Astrocyte of the cerebellum (primary cell): ENCODE measurements at regions not wholly inside any gene's neighbourhood (a gene's known extent, or its start where the extent isn't known, plus 50 kb on each side); places are given as distances from the start of the nearest gene placed in this dataset.
"Not testable (repeated sequence)": the region's sequence is repeated elsewhere in the genome, so short reads cannot be mapped to it uniquely, and the experiment has no call there.

Experiments
- DNase-seq: peaks from one replicate; pipeline ENCODE4 v3.0.0-alpha.2; 2011; ENCODE audit warnings: low read depth
- H3K4me3 ChIP-seq: 2 replicates; pipeline ENCODE4 v1.5.1; 2011; ENCODE audit warnings: mild to moderate bottlenecking, low read depth, low read length, moderate library complexity
- in situ Hi-C: cut with HindIII; loops from 2 replicates; pipeline ENCODE4 v1.10.0; 2017; ENCODE audit warnings: low sequenced_read_pairs
- TF ChIP-seq, protein P1 (sequence below): IDR thresholded peaks from 2 replicates; pipeline ENCODE4 v1.5.1; 2012; ENCODE audit warnings: low read length, low read depth, moderate library complexity, mild to moderate bottlenecking; ENCODE audit errors: missing control alignments

DNA sequence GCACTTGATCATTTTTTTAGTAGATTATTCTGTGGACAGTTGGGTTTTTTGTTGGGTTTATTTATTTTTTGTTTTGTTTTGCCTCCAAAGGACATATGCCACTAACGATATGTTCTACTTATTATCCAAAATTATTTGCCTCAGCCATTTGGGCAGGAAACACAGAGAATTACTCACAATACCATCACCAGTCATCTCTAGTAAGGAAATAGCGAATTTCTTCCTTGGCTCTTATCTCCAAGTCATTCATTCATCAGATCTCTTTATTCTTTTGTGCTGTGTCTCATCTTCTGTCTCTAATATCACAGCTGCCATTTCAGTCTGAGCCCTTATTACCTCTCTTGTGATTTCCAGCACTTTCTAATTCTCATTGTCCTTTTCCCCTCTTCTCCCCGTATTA is 130.4 kb upstream of the SMLR1 start:
- DNase-seq, result no peak
- TF ChIP-seq, protein P1, sequence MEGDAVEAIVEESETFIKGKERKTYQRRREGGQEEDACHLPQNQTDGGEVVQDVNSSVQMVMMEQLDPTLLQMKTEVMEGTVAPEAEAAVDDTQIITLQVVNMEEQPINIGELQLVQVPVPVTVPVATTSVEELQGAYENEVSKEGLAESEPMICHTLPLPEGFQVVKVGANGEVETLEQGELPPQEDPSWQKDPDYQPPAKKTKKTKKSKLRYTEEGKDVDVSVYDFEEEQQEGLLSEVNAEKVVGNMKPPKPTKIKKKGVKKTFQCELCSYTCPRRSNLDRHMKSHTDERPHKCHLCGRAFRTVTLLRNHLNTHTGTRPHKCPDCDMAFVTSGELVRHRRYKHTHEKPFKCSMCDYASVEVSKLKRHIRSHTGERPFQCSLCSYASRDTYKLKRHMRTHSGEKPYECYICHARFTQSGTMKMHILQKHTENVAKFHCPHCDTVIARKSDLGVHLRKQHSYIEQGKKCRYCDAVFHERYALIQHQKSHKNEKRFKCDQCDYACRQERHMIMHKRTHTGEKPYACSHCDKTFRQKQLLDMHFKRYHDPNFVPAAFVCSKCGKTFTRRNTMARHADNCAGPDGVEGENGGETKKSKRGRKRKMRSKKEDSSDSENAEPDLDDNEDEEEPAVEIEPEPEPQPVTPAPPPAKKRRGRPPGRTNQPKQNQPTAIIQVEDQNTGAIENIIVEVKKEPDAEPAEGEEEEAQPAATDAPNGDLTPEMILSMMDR, result no peak
- in situ Hi-C loops, result no loop called here
- no peak overlapping the region for H3K4me3 ChIP-seq

DNA sequence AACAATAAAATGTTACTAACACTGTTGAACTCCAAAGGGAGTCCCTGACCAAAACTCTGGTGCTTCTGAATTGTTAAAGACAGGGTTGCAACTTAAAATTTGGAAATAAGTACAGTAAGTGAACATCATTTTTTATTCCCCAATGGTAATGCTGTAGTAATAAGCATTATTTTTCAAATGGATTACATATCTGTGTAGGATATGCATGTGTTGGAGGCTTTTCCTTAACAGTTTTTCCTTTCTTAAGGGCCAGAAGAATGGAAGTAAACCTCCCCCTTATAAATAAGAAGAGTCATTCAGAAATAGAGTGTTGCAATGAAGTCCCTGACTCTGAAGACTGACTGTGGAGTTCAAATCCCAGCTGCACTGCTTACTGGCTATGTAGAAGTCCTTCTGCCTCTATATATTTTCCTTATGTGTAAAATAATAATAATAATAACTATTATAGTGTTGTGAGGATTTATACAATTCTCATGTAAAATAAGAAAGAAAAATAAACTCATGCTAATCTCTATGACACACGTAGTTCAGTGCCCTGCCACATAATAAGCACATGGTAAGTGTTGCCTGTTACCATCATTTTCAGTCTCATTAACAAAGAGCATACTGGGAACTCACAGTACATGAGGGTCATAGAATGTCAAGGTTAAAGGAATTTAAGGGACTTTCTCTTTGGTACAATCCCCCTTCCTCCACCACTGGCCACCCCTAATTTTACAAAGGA is 129.8 kb upstream of the SMLR1 start:
- H3K4me3 ChIP-seq, result no peak overlapping the region
- DNase-seq, result no peak
- in situ Hi-C loops, result no loop called here
- TF ChIP-seq, protein P1, result no peak

DNA sequence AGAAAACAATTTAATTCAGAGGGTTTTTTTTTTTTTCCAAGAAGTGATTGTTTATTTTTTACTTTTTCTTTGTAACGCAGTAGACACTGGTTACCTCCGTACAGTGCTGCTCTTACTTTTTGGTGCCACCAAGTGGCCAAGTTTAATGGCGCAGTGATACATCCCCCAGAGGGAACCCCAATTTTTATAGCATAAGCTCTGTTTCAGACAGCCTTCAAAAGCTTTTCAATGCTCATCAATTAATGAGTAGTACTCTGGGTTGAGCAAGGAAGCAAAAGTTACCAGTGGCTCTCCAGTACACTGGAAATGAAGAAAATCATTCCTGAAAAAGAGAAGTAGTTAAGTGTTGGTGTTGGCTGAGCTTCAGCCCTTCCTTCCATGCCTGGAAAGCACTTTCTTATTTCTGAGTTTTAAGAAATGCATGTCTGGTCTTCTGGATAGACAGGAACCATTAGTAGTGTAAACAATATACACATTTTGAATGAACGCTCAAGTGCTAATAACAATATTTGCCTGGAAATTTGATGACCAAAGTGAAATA is 129.1 kb upstream of the SMLR1 start:
- in situ Hi-C loops, result no loop called here
- DNase-seq, result peak; percentile 45
- TF ChIP-seq, protein P1, result peak; percentile 88
- no peak overlapping the region for H3K4me3 ChIP-seq

DNA sequence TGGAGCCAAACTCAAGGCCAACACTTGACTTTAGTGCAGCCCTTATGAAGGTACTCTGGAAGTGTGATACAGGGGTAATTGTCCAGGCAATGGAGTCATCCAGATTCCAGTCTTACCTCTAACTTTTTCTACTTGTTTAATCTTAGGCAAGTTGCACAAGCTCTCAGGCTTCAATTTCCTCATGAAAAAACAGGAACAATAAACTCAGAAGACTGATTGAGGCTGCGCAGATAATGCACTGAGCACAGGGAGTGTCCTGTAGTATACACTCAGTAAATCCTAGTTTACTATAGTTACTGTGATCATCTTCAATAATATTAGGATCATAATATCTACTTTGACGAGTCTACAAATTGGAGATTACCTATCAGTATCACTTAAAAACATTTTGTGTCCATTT is 127.5 kb upstream of the SMLR1 start:
- in situ Hi-C loops, result loop anchor here (5.0 kb wide), 1 partner anchor 58 kb away; no protein-coding TSS in a partner anchor
- no peak for DNase-seq
- TF ChIP-seq, protein P1, result no peak
- H3K4me3 ChIP-seq, result no peak overlapping the region

DNA sequence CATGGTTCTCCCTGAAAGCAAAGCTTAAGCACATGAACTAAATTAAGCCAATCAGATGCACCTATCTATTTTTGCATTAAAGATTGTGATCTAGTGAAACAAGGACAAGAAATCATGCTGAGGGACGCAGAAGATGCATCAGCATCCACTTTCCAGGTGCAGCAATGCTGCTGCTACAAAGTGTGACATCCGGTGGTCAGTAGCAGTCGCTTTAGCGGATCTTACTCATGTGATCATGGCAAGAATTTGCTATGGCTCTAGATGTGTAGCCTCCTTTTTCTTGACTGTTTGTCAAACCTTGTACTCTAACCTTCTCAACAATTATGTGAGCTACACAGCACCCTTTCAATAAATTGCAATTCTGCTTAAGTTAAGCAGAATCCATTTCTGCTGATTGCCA is 126.8 kb upstream of the SMLR1 start:
- H3K4me3 ChIP-seq, result no peak overlapping the region
- in situ Hi-C loops, result loop anchor here (5.0 kb wide), 1 partner anchor 57 kb away; no protein-coding TSS in a partner anchor
- TF ChIP-seq, protein P1, result no peak
- DNase-seq, result no peak

DNA sequence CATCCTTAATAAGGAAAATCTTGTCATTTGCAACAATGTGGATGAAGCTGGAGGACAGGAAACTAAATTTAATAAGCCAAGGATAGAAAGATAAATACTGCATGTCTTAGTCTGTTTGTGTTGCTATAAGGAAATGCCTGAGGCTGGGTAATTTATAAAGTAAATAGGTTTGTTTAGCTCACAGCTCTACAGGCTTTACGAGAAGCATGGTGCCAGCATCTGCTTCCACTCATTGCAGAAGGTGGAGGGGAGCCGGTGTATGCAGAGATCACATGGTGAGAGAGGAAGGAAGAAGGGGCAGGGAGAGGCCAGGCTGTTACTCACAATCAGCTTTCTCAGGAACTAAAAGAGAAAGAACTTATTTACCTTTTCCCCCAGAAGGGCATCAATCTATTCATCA is 118.9 kb upstream of the SMLR1 start:
- DNase-seq, result no peak
- TF ChIP-seq, protein P1, result no peak
- in situ Hi-C loops, result no loop called here
- H3K4me3 ChIP-seq, result no peak overlapping the region

DNA sequence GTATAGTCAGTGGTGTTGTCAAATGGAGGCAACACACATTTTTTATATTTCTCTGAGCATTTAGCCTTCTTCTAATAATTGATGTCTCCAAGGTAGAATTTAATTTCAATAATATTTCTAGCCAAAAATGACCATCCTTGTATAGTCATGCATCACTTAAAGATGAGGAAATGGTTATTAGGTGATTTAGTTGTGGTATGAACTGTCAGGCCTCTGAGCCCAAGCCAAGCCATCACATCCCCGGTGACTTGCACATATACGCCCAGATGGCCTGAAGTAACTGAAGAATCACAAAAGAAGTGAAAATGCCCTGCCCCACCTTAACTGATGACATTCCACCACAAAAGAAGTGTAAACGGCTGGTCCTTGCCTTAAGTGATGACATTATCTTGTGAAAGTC is 115.6 kb upstream of the SMLR1 start:
- H3K4me3 ChIP-seq, DNase-seq, in situ Hi-C loops: not testable (repeated sequence)
